ENCODE measurements at regions not wholly inside any gene's neighbourhood (a gene's known extent, or its start where the extent isn't known, plus 50 kb on each side); places are given as distances from the start of the nearest gene placed in this dataset.

- DNase-seq, result no peak
Observed at GRCh38 chr11:103530257-103530656, 421.0 kb downstream of the DYNC2H1 start.

- DNase-seq, result no peak
Observed at GRCh38 chr11:103532133-103532788, 423.0 kb downstream of the DYNC2H1 start.

- DNase-seq, result no peak
Observed at GRCh38 chr11:103534191-103534590, 425.0 kb downstream of the DYNC2H1 start.

GRCh38 chr11:103534959-103535358 is 425.7 kb downstream of the DYNC2H1 start:
- no peak for DNase-seq

- DNase-seq, result no peak
Observed at GRCh38 chr11:103536335-103536722, 427.1 kb downstream of the DYNC2H1 start.

GRCh38 chr11:103537904-103538502 is 428.8 kb downstream of the DYNC2H1 start:
- no peak for DNase-seq

GRCh38 chr11:103539166-103539565 is 429.9 kb downstream of the DYNC2H1 start:
- DNase-seq, result no peak

- no peak for DNase-seq
Observed at GRCh38 chr11:103541186-103541795, 432.1 kb downstream of the DYNC2H1 start.

GRCh38 chr11:103542851-103543250 is 433.6 kb downstream of the DYNC2H1 start:
- no peak for DNase-seq

GRCh38 chr11:103543456-103543855 is 434.2 kb downstream of the DYNC2H1 start:
- DNase-seq, result no peak

GRCh38 chr11:103544874-103545273 is 435.6 kb downstream of the DYNC2H1 start:
- DNase-seq, result no peak

- DNase-seq, result no peak
Observed at GRCh38 chr11:103545551-103545950, 436.3 kb downstream of the DYNC2H1 start.

GRCh38 chr11:103546236-103546635 is 437.0 kb downstream of the DYNC2H1 start:
- no peak for DNase-seq

- no peak for DNase-seq
Observed at GRCh38 chr11:103547024-103547423, 437.8 kb downstream of the DYNC2H1 start.

- no peak for DNase-seq
Observed at GRCh38 chr11:103547691-103548090, 438.5 kb downstream of the DYNC2H1 start.

GRCh38 chr11:103548838-103549237 is 439.6 kb downstream of the DYNC2H1 start:
- DNase-seq, result no peak

- no peak for DNase-seq
Observed at GRCh38 chr11:103550811-103551210, 441.6 kb downstream of the DYNC2H1 start.

- DNase-seq, result no peak
Observed at GRCh38 chr11:103552086-103552485, 442.9 kb downstream of the DYNC2H1 start.

- DNase-seq, result no peak
Observed at GRCh38 chr11:103556171-103556570, 446.9 kb downstream of the DYNC2H1 start.

- no peak for DNase-seq
Observed at GRCh38 chr11:103566116-103566515, 456.9 kb downstream of the DYNC2H1 start.

- DNase-seq, result no peak
Observed at GRCh38 chr11:103581760-103582159, 454.7 kb upstream of the DDI1 start.

- DNase-seq, result no peak
Observed at GRCh38 chr11:103582351-103582909, 454.0 kb upstream of the DDI1 start.

- DNase-seq, result no peak
Observed at GRCh38 chr11:103584021-103584420, 452.4 kb upstream of the DDI1 start.

- no peak for DNase-seq
Observed at GRCh38 chr11:103584720-103585119, 451.7 kb upstream of the DDI1 start.
